ENCODE measurements at regions not wholly inside any gene's neighbourhood (a gene's known extent, or its start where the extent isn't known, plus 50 kb on each side); places are given as distances from the start of the nearest gene placed in this dataset.

MicroRNA genes in the stretch of these regions (microRNA counts, 767-probe panel; counts per million panel counts)
- 9,911 counts per million, percentile 36 among the panel's probes with 10 or more counts for microRNA hsa-miR-30a-5p

Small RNA genes in the stretch of these regions (microRNA-seq; reads per million reads assigned to microRNA genes)
- gene MIR30A = 13,694 reads per million, percentile 97 among the genes with 10 or more reads in this experiment
- 121 reads per million, percentile 57 among the genes with 10 or more reads in this experiment for gene MIR30C2

All from myocyte (in vitro differentiated cells).